NCI-H2196 treated with DMSO at 0.1 percent for 48 hours (cell line): ENCODE measurements at regions not wholly inside any gene's neighbourhood (a gene's known extent, or its start where the extent isn't known, plus 50 kb on each side); places are given as distances from the start of the nearest gene placed in this dataset.

Experiments
- DNase-seq: peaks from one replicate; lab custom pipeline; 2025; ENCODE audit not compliant: unreplicated experiment; lab: John Stamatoyannopoulos, UW

DNA sequence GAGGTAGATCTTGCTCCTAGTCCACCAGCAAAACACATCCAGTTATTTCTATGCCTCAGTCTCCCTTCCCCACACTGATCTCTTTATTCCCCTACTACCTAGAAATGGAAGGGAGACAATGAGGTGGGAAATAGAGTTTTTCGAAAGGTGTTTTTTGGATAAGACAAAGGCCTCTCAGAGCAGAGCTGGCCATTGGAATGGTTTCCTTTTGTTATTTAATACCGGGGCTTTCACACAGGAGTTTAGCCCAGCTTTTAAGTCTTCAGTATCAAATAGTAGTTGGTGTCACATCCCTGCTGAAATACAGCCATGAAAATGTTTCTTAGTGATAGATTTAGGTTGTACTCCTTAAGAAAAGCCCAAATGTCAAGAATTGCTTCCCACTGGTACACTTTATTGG is 65.4 kb upstream of the B3GAT1 start:
- no peak for DNase-seq

DNA sequence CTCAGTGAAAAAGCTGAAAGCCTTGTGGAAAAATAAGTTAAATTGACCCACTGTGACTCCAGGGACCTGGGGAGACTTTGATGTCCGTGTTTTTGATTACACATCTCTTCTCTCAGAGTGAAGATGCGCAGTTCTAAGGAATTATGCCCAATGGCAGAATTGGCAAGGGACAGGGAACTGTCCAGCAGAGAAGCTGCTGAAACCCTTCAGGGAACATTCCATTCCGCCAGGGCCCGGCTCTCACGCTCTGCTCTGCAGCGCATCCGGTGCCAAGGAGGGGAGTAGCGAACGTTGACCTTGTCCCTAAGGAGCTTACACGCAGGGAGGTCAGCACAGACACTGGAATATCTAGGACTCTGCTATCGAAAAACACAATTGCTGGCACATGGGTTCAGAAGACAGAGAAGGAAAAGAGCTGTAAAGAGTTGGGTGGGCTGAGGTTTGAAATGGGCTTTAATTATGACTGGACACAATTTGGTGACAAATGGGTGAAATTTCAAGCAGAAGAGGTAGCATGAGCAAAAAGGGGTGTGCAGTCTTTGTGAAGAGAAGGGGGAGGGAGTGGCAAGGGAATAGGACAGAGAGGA is 64.5 kb upstream of the B3GAT1 start:
- no peak for DNase-seq

GRCh38 chr11:134475951-134476350 is 63.9 kb upstream of the B3GAT1 start:
- DNase-seq, result no peak

DNA sequence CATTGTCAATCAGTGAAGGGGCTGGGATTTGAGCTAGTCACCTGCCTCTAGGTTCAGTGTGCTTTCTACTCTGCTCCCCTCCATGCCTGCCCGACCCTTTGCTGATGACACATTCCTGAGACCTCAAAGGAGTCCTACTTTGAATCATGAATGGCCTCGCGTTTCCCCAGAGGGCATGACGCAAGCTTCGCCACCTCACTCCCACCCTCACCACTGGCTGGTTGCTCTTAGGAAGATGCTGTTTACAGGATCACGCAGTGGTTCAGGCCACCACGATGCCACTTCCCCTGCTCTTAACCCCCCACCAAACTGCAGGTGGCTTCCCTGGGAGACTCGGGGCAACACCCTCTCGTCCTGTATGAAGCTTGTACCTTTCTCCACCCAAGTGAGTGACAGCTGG is 62.9 kb upstream of the B3GAT1 start:
- no peak for DNase-seq

DNA sequence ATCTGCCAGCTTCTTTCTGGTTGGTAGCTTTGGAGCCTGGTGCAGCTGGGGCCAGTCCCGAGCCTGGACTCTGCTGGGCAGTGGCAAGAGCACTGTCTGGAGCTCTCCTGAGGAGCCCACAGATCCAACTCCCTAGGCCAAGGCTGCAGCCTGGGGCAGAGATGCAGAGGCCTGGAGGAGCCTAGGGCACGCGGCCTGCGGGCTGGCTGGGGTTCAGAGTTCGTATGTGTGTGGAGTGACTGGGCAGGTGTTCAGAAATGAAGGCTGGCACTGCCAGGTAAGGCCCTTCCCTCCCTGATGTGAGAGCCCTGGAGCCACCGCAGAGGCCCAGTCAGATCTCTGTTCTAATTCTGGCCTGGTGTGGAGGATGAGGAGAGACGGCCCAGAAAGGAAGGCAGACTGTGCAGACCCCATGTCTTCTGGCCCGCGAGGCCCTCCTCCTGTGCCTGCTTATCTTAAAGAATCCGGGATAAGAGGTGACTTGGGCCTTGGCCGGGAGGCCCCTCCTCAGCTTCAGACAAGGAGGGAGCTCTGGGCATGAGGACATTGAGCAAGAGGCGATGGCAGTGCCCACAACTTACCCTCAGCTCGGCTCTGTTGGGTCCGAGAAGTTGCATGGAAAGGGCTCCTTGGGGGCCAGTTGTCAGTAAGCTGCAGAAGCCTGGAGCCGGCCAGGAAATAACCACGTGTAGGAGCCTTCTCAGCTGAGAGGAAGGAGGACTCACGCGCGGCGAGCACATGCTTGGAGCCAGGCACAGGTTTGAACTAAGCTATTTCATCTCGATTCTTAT is 62.2 kb upstream of the B3GAT1 start:
- no peak for DNase-seq

- DNase-seq, result no peak
Observed at GRCh38 chr11:134471716-134472455, 59.8 kb upstream of the B3GAT1 start.

DNA sequence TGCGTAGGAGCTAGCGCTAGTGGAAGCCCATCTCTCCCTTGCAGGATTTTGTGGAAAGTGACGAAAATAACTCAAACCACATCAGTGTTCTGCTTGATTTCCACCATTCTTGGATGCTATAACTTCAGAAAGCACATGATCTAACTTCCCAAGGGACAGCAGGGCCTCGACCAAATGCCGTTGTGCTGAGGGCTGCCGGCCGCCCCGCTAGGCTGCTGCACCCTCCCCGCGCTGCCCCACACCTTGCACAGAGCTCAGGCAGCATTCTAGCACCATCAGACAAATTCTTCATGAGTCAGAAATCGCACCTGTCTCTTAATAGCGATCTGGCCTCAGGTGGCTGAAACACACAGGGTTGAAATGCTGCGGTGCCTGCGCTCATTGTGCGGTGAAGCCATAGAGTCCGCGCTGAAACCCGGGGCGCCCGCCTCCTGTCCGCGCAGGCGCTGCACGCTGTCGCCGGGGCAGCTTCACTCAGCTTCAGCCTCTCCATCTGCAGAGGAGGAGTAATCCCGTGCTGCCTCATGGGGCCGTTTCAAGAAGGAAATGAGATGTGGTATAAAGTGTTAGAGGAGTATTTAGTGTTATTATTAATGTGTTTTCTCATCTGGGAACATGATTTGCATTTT is 59.2 kb upstream of the B3GAT1 start:
- no peak for DNase-seq

GRCh38 chr11:134470238-134470637 is 58.2 kb upstream of the B3GAT1 start:
- no peak for DNase-seq

DNA sequence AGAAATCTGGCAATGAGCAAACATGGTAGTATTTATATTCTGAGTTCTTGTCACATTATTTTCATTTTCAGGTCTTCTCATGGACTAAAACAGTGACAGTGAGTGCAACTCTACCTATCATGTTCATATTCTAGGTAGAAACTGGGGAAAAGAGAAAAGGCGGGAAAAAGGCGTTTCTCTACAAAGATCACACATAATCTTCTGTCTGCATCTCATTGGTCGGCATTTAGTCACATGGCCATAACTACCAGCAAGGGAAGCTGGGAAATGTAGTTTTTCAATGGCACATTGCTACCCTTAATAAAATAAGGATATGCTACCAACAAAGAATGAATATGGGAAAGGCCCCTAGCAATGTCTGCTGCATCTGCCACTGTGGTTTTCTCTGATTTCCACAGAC is 57.6 kb upstream of the B3GAT1 start:
- DNase-seq, result no peak

DNA sequence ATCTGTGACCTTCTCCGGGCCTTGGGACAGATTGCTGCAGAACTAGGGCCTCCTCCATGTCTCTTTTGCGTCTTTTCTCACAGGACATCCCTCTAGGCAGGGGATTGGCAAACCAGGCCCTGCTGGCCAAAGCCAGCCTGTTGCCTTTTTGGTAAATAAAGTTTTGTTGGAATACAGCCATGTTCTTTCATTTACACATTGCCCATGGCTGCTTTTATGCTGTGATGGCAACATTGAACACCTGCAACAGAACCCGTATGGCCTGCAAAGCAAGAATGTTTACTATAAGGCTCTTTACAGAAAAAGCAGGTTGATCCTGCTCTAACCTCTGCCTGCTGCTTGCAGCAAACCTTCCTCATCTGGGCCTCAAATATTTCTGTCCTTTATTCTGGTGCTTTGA is 56.8 kb upstream of the B3GAT1 start:
- DNase-seq, result no peak

DNA sequence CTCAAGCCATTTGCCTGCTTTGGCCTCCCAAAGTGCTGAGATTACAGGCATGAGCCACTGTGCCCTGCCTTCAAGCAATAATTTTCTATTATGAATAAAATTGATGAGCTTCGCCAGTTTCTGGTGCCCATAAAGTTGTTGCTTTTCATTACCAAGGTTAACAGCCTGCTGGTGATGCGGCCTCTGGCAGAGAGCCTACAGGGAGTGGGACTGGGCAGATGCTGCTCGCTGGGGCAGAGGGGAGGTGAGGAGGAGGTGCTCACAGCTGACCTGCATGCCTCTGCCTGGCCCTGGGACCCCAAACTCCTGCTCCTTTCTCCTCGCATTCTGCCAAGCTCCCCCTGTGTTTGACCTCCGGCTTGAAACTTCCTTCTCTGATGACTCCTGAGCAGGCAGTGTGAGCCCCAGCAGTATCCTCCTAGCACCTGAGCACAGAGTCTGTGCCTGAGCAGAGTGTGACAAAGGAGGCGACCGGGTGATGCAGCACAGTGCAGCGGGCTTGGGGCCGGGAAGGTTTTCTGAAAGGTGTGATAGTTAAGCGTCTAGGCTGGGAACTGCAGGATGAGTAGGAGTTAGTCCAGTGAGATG is 56.1 kb upstream of the B3GAT1 start:
- no peak for DNase-seq

- no peak for DNase-seq
Observed at GRCh38 chr11:134466610-134467567, 54.8 kb upstream of the B3GAT1 start.

DNA sequence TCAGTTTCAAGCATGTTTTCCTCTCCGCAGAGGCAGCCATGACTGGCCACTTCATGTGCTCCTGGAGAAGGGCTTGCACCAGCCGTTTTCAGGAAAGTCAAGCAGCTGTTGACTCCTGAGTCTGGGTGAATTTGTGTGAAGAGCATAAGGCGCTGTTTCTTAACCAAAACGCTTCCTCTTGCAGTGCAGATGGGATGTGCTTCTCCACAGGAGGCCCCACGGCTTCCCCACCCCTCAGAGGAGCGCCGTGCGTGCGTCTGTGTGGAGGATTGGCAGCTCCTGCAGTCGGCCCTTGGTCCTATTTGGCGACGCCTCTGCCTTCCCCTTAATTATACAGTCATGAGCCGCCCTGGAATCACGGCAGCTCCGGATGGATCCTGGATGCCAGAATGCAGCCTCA is 54.1 kb upstream of the B3GAT1 start:
- no peak for DNase-seq

GRCh38 chr11:134464981-134465730 is 53.1 kb upstream of the B3GAT1 start:
- DNase-seq, result no peak

GRCh38 chr11:134464196-134464595 is 52.2 kb upstream of the B3GAT1 start:
- DNase-seq, result no peak

GRCh38 chr11:134463716-134464115 is 51.7 kb upstream of the B3GAT1 start:
- DNase-seq, result no peak
